HEK293 (cell line): ENCODE measurements at regions not wholly inside any gene's neighbourhood (a gene's known extent, or its start where the extent isn't known, plus 50 kb on each side); places are given as distances from the start of the nearest gene placed in this dataset.

Experiments
- CTCF ChIA-PET: fragments of 350-600 bp; formaldehyde crosslinking; extraction: SDS; loops from one replicate; lab custom pipeline; 2021; ENCODE audit warnings: antibody characterized with exemption; lab: Yijun Ruan, JAX
- POLR2A ChIA-PET: fragments of 300-600 bp; formaldehyde crosslinking; extraction: SDS; loops from one replicate; lab custom pipeline; 2020; ENCODE audit warnings: antibody characterized with exemption, inconsistent platforms; lab: Yijun Ruan, JAX
- H3K27ac ChIP-seq: fragments of 200-500 bp; sonication (Bioruptor generic); 2 replicates; pipeline ENCODE4 v1.5.1; 2014; ENCODE audit warnings: low read depth, low read length, control low read depth, inconsistent platforms; ENCODE audit errors: extremely low read depth
- H3K36me3 ChIP-seq, 2 experiments: fragments of 200-500 bp in 1 of 2; sonication (Bioruptor generic) in 1 of 2; 1 replicate in 1 of 2; 2 replicates in 1 of 2; pipeline ENCODE4 v1.5.1; 2014 to 2017; ENCODE audit warnings: inconsistent platforms in 2 of 2, low read length in 2 of 2; ENCODE audit not compliant: control insufficient read depth in 2 of 2, insufficient read depth in 1 of 2
- H3K4me1 ChIP-seq: fragments of 200-500 bp; sonication (Bioruptor generic); 2 replicates; pipeline ENCODE4 v1.5.1; 2014; ENCODE audit warnings: mild to moderate bottlenecking, low read length, inconsistent platforms; ENCODE audit not compliant: control insufficient read depth, insufficient read depth
- H3K4me3 ChIP-seq: 2 replicates; pipeline ENCODE4 v1.5.1; 2011; ENCODE audit warnings: low read depth, mild to moderate bottlenecking, control low read depth, low read length, moderate library complexity
- H3K9me3 ChIP-seq: fragments of 200-500 bp; sonication (Bioruptor generic); 2 replicates; pipeline ENCODE4 v1.5.1; 2014; ENCODE audit warnings: low read depth, low read length, inconsistent platforms; ENCODE audit not compliant: control insufficient read depth, insufficient read depth
- BCL11B ChIP-seq: fragments of 450-650 bp; formaldehyde crosslinking; IDR thresholded peaks from 2 replicates; pipeline ENCODE4 v1.5.1; 2016; ENCODE audit warnings: low read depth, missing biosample characterization, missing genetic modification characterization
- GFI1B ChIP-seq: fragments of 450-650 bp; formaldehyde crosslinking; IDR thresholded peaks from 2 replicates; pipeline ENCODE4 v1.5.1; 2016; ENCODE audit warnings: missing biosample characterization, missing genetic modification characterization
- KLF10 ChIP-seq: fragments of 450-650 bp; IDR thresholded peaks from 2 replicates; pipeline ENCODE4 v1.5.1; 2018; ENCODE audit warnings: missing biosample characterization, mild to moderate bottlenecking, missing genetic modification characterization
- KLF16 ChIP-seq: fragments of 450-650 bp; formaldehyde crosslinking; IDR thresholded peaks from 2 replicates; pipeline ENCODE4 v1.5.1; 2017; ENCODE audit warnings: missing biosample characterization, missing genetic modification characterization
- KLF7 ChIP-seq: fragments of 450-650 bp; formaldehyde crosslinking; IDR thresholded peaks from 2 replicates; pipeline ENCODE4 v1.5.1; 2016; ENCODE audit warnings: missing biosample characterization, missing genetic modification characterization, borderline replicate concordance
- KLF9 ChIP-seq: fragments of 450-650 bp; formaldehyde crosslinking; IDR thresholded peaks from 2 replicates; pipeline ENCODE4 v1.5.1; 2016; ENCODE audit warnings: missing biosample characterization, missing genetic modification characterization, low read depth
- OVOL3 ChIP-seq: fragments of 450-650 bp; formaldehyde crosslinking; IDR thresholded peaks from 2 replicates; pipeline ENCODE4 v1.5.1; 2016; ENCODE audit warnings: missing biosample characterization, missing genetic modification characterization
- SCRT2 ChIP-seq: fragments of 450-650 bp; formaldehyde crosslinking; IDR thresholded peaks from 2 replicates; pipeline ENCODE4 v1.5.1; 2016; ENCODE audit warnings: missing biosample characterization, missing genetic modification characterization
- SP2 ChIP-seq: fragments of 450-650 bp; formaldehyde crosslinking; IDR thresholded peaks from 2 replicates; pipeline ENCODE4 v1.5.1; 2016; ENCODE audit warnings: missing biosample characterization, missing genetic modification characterization
- SP3 ChIP-seq: fragments of 450-650 bp; formaldehyde crosslinking; IDR thresholded peaks from 2 replicates; pipeline ENCODE4 v1.5.1; 2016; ENCODE audit warnings: missing biosample characterization, missing genetic modification characterization
- TRIM28 ChIP-seq: IDR thresholded peaks from 2 replicates; pipeline ENCODE4 v1.6.1; 2011; ENCODE audit warnings: low read length, control low read depth, borderline replicate concordance
- ZBTB11 ChIP-seq: fragments of 450-650 bp; formaldehyde crosslinking; conservative IDR thresholded peaks from 2 replicates; pipeline ENCODE4 v1.5.1; 2016; ENCODE audit warnings: low read depth, missing biosample characterization, missing genetic modification characterization
- ZBTB17 ChIP-seq: fragments of 450-650 bp; formaldehyde crosslinking; IDR thresholded peaks from 2 replicates; pipeline ENCODE4 v1.5.1; 2016; ENCODE audit warnings: missing biosample characterization, missing genetic modification characterization
- ZBTB8A ChIP-seq: fragments of 450-650 bp; formaldehyde crosslinking; IDR thresholded peaks from 2 replicates; pipeline ENCODE4 v1.5.1; 2016; ENCODE audit warnings: missing biosample characterization, missing genetic modification characterization
- ZNF121 ChIP-seq: fragments of 450-650 bp; formaldehyde crosslinking; IDR thresholded peaks from 2 replicates; pipeline ENCODE4 v1.5.1; 2016; ENCODE audit warnings: missing biosample characterization, missing genetic modification characterization
- ZNF138 ChIP-seq: fragments of 450-650 bp; formaldehyde crosslinking; IDR thresholded peaks from 2 replicates; pipeline ENCODE4 v1.5.1; 2016; ENCODE audit warnings: missing biosample characterization, missing genetic modification characterization, borderline replicate concordance
- ZNF19 ChIP-seq: fragments of 450-650 bp; formaldehyde crosslinking; IDR thresholded peaks from 2 replicates; pipeline ENCODE4; 2016; ENCODE audit warnings: missing biosample characterization, missing genetic modification characterization, low read depth
- ZNF223 ChIP-seq: fragments of 450-650 bp; formaldehyde crosslinking; IDR thresholded peaks from 2 replicates; pipeline ENCODE4 v1.5.1; 2016; ENCODE audit warnings: missing biosample characterization, missing genetic modification characterization
- ZNF394 ChIP-seq: fragments of 450-650 bp; formaldehyde crosslinking; IDR thresholded peaks from 2 replicates; pipeline ENCODE4 v1.5.1; 2016; ENCODE audit warnings: missing biosample characterization, missing genetic modification characterization, mild to moderate bottlenecking, moderate library complexity, borderline replicate concordance
- ZNF548 ChIP-seq: fragments of 450-650 bp; formaldehyde crosslinking; IDR thresholded peaks from 2 replicates; pipeline ENCODE4 v1.5.1; 2016; ENCODE audit warnings: missing biosample characterization, missing genetic modification characterization
- ZNF600 ChIP-seq: fragments of 450-650 bp; formaldehyde crosslinking; IDR thresholded peaks from 2 replicates; pipeline ENCODE4 v1.5.1; 2016; ENCODE audit warnings: missing biosample characterization, missing genetic modification characterization
- ZNF629 ChIP-seq: fragments of 450-650 bp; formaldehyde crosslinking; IDR thresholded peaks from 2 replicates; pipeline ENCODE4 v1.5.1; 2017; ENCODE audit warnings: missing biosample characterization, missing genetic modification characterization
- ZNF639 ChIP-seq: fragments of 450-650 bp; formaldehyde crosslinking; IDR thresholded peaks from 2 replicates; pipeline ENCODE4 v1.5.1; 2016; ENCODE audit warnings: missing biosample characterization, missing genetic modification characterization
- ZNF785 ChIP-seq: fragments of 450-650 bp; formaldehyde crosslinking; IDR thresholded peaks from 2 replicates; pipeline ENCODE4 v1.5.1; 2016; ENCODE audit warnings: missing biosample characterization, missing genetic modification characterization
- ZSCAN30 ChIP-seq: fragments of 450-650 bp; IDR thresholded peaks from 2 replicates; pipeline ENCODE4 v1.5.1; 2018; ENCODE audit warnings: missing biosample characterization, mild to moderate bottlenecking, missing genetic modification characterization, moderate library complexity
- ZXDB ChIP-seq: fragments of 450-650 bp; formaldehyde crosslinking; IDR thresholded peaks from 2 replicates; pipeline ENCODE4 v1.5.1; 2016; ENCODE audit warnings: missing biosample characterization, missing genetic modification characterization
- TF ChIP-seq, protein P1 (sequence below): fragments of 450-650 bp; formaldehyde crosslinking; IDR thresholded peaks from 2 replicates; pipeline ENCODE4 v1.5.1; 2016; ENCODE audit warnings: missing biosample characterization, missing genetic modification characterization
- TF ChIP-seq, protein P2 (sequence below): fragments of 450-650 bp; formaldehyde crosslinking; IDR thresholded peaks from 2 replicates; pipeline ENCODE4 v1.5.1; 2016; ENCODE audit warnings: missing biosample characterization, missing genetic modification characterization, low read depth

- peak overlapping the region; percentile 72 for H3K27ac ChIP-seq
- peak overlapping the region; percentile 81 for H3K4me3 ChIP-seq
- H3K4me1 ChIP-seq: no peaks in the 10 kb centered on the region
- ChIA-PET CTCF (interaction anchor here (0.6 to 0.7 kb wide), 2 partner anchors 29 to 45 kb away, joined by 3 read pairs; no protein-coding TSS in a partner anchor), POLR2A (interaction anchor here (0.6 to 2.0 kb wide), 17 partner anchors 12 to 809 kb away, joined by 3 to 21 read pairs (median 4); partner anchors contain the start of genes ASL, RABGEF1 and TPST1)
- H3K9me3 ChIP-seq: no peaks in the 10 kb centered on the region
- H3K36me3 ChIP-seq: peaks cover 0 to 3% of the 10 kb centered on the region in 2 experiments; a peak in 1 of 3 replicates
- TF ChIP-seq KLF9 (tag by site-specific recombination): peak; percentile 73
- TF ChIP-seq ZNF121 (tag by site-specific recombination): peak; percentile 98
- no peak for TF ChIP-seq GFI1B (tag by site-specific recombination)
- TF ChIP-seq ZNF394 (tag by site-specific recombination): 0 out of 2 replicates have a peak, but pooled peaks have one; percentile 18
- 0 out of 2 replicates have a peak, but pooled peaks have one; percentile 24 for TF ChIP-seq ZBTB11
- TF ChIP-seq ZNF785: no peak
- peak; percentile 85 for TF ChIP-seq SP2 (tag by site-specific recombination)
- TF ChIP-seq SCRT2: peak; percentile 60
- no peak for TF ChIP-seq ZNF548 (tag by site-specific recombination)
- TF ChIP-seq, protein P1, sequence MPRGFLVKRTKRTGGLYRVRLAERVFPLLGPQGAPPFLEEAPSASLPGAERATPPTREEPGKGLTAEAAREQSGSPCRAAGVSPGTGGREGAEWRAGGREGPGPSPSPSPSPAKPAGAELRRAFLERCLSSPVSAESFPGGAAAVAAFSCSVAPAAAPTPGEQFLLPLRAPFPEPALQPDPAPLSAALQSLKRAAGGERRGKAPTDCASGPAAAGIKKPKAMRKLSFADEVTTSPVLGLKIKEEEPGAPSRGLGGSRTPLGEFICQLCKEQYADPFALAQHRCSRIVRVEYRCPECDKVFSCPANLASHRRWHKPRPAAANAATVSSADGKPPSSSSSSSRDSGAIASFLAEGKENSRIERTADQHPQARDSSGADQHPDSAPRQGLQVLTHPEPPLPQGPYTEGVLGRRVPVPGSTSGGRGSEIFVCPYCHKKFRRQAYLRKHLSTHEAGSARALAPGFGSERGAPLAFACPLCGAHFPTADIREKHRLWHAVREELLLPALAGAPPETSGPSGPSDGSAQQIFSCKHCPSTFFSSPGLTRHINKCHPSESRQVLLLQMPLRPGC (tag by site-specific recombination): no peak
- peak; percentile 100 for TF ChIP-seq ZNF629
- TF ChIP-seq OVOL3 (tag by site-specific recombination): 0 out of 2 replicates have a peak, but pooled peaks have one; percentile 30
- TF ChIP-seq ZXDB (tag by site-specific recombination): peak; percentile 91
- TF ChIP-seq, protein P2, sequence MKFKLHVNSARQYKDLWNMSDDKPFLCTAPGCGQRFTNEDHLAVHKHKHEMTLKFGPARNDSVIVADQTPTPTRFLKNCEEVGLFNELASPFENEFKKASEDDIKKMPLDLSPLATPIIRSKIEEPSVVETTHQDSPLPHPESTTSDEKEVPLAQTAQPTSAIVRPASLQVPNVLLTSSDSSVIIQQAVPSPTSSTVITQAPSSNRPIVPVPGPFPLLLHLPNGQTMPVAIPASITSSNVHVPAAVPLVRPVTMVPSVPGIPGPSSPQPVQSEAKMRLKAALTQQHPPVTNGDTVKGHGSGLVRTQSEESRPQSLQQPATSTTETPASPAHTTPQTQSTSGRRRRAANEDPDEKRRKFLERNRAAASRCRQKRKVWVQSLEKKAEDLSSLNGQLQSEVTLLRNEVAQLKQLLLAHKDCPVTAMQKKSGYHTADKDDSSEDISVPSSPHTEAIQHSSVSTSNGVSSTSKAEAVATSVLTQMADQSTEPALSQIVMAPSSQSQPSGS (tag by site-specific recombination): peak; percentile 95
- TF ChIP-seq ZSCAN30 (tag by site-specific recombination): peak; percentile 39
- 0 out of 2 replicates have a peak, but pooled peaks have one; percentile 20 for TF ChIP-seq ZNF600
- peak; percentile 38; the same call in 1 of the 2 replicates for TF ChIP-seq KLF16 (tag by site-specific recombination)
- TF ChIP-seq KLF10 (tag by site-specific recombination): peak; percentile 98
- no peak for TF ChIP-seq KLF7 (tag by site-specific recombination)
- TF ChIP-seq ZBTB17 (tag by site-specific recombination): peak; percentile 38
- TF ChIP-seq BCL11B (tag by site-specific recombination): 0 out of 2 replicates have a peak, but pooled peaks have one; percentile 4
- TF ChIP-seq ZNF639 (tag by site-specific recombination): 0 out of 2 replicates have a peak, but pooled peaks have one; percentile 36
- TF ChIP-seq ZNF138 (tag by site-specific recombination): no peak
- peak; percentile 63 for TF ChIP-seq SP3 (tag by site-specific recombination)
- TF ChIP-seq ZNF19 (tag by site-specific recombination): no peak
- TF ChIP-seq ZBTB8A (tag by site-specific recombination): peak; percentile 45; the same call in 1 of the 2 replicates
- TF ChIP-seq ZNF223 (tag by site-specific recombination): no peak
- 0 out of 2 replicates have a peak, but pooled peaks have one; percentile 16 for TF ChIP-seq TRIM28
Measured at GRCh38 chr7:66493235-66494205, 135.2 kb upstream of the KCTD7 start.
